Lower leg skin (tissue), 3 donors: ENCODE measurements at regions not wholly inside any gene's neighbourhood (a gene's known extent, or its start where the extent isn't known, plus 50 kb on each side); places are given as distances from the start of the nearest gene placed in this dataset.

ENCODE experiments used
- POLR2A ChIP-seq, 2 donors: fragments of 450-650 bp; IDR thresholded peaks; one replicate each; pipeline ENCODE4 v1.6.1; 2016 to 2017; ENCODE audit warnings: antibody characterized with exemption in 2 of 2, mild to moderate bottlenecking in 1 of 2, moderate library complexity in 1 of 2
- TF ChIP-seq, protein P1 (sequence below), 3 donors: fragments of 450-650 bp; IDR thresholded peaks; one replicate each; pipeline ENCODE4 v1.5.1; 2016; ENCODE audit warnings: antibody characterized with exemption in 3 of 3, mild to moderate bottlenecking in 3 of 3, moderate library complexity in 2 of 3

DNA sequence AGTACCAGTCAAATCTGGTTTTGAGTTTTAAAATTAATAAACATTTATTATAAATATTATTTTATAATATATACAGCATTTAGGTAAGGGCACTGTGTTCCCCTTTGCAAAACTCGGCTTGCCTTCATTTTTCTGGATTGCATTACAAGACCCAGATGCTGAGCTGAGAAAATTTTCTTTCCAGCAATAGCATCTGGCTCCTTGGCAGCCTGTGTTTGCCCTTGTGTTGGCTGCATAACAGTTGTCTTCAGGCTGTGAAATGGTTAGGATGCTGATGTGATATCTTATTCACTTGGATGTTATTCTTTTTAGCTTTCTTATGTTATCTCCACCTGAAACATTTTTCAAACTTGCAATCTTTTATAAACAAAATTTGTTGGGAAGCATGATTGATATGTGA is 784.4 kb downstream of the DACH1 start:
- TF ChIP-seq, protein P1, sequence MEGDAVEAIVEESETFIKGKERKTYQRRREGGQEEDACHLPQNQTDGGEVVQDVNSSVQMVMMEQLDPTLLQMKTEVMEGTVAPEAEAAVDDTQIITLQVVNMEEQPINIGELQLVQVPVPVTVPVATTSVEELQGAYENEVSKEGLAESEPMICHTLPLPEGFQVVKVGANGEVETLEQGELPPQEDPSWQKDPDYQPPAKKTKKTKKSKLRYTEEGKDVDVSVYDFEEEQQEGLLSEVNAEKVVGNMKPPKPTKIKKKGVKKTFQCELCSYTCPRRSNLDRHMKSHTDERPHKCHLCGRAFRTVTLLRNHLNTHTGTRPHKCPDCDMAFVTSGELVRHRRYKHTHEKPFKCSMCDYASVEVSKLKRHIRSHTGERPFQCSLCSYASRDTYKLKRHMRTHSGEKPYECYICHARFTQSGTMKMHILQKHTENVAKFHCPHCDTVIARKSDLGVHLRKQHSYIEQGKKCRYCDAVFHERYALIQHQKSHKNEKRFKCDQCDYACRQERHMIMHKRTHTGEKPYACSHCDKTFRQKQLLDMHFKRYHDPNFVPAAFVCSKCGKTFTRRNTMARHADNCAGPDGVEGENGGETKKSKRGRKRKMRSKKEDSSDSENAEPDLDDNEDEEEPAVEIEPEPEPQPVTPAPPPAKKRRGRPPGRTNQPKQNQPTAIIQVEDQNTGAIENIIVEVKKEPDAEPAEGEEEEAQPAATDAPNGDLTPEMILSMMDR (IDR thresholded peaks at IDR 0.05), result no peak
- TF ChIP-seq POLR2A (IDR thresholded peaks at IDR 0.05), result no peak
